C4-2B (cell line): ENCODE measurements at regions not wholly inside any gene's neighbourhood (a gene's known extent, or its start where the extent isn't known, plus 50 kb on each side); places are given as distances from the start of the nearest gene placed in this dataset.

Experiments
- H3K27ac ChIP-seq: fragments of 450-650 bp; 2 replicates; pipeline ENCODE4 v1.5.1; 2017
- ZFX ChIP-seq: fragments of 450-650 bp; IDR thresholded peaks from 2 replicates; pipeline ENCODE4 v1.6.1; 2017
- TF ChIP-seq, protein P1 (sequence below): fragments of 450-650 bp; conservative IDR thresholded peaks from 2 replicates; pipeline ENCODE4 v1.5.1; 2017; ENCODE audit warnings: mild to moderate bottlenecking

DNA sequence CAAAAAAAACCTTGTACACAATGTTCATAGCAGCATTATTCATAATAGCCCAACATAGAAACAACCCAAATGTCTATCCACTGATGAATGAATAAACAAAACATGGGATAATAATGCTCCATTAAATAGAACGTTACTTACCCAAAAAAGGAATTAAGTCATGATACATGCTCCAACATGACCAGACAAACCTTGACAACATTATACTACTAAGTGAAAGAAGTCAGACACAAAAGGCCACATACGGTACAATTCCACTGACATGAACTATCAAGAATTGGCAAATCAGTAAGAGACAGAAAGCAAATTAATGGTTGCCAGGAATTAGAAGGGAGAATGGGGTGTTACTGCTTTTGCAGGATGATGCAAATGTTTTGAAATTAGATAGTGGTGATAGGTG, 193.8 kb upstream of the SHISA6 start:
- TF ChIP-seq, protein P1, sequence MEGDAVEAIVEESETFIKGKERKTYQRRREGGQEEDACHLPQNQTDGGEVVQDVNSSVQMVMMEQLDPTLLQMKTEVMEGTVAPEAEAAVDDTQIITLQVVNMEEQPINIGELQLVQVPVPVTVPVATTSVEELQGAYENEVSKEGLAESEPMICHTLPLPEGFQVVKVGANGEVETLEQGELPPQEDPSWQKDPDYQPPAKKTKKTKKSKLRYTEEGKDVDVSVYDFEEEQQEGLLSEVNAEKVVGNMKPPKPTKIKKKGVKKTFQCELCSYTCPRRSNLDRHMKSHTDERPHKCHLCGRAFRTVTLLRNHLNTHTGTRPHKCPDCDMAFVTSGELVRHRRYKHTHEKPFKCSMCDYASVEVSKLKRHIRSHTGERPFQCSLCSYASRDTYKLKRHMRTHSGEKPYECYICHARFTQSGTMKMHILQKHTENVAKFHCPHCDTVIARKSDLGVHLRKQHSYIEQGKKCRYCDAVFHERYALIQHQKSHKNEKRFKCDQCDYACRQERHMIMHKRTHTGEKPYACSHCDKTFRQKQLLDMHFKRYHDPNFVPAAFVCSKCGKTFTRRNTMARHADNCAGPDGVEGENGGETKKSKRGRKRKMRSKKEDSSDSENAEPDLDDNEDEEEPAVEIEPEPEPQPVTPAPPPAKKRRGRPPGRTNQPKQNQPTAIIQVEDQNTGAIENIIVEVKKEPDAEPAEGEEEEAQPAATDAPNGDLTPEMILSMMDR: no peak
- TF ChIP-seq ZFX: no peak
- no peak overlapping the region for H3K27ac ChIP-seq

DNA sequence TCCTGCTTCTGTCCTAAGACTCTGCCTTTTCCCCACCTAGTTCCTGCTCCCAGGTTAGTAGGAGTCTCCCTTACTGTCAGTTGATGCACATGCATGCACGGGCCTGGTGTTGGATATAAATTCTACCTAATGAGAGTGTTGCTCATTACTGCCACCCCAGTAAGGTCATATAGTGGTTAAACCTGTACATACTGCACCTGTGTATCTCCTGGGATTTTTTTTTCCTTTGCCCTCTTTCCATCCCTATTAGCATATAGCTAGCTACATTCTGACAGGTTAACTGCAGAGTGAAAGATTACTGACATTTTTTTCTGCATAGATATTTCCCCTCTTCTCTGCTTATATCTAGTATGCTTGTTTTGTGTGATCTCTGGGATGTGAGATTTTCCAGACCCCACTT, 201.5 kb upstream of the PIRT start:
- no peak overlapping the region for H3K27ac ChIP-seq
- TF ChIP-seq, protein P1: peak; percentile 19
- no peak for TF ChIP-seq ZFX

DNA sequence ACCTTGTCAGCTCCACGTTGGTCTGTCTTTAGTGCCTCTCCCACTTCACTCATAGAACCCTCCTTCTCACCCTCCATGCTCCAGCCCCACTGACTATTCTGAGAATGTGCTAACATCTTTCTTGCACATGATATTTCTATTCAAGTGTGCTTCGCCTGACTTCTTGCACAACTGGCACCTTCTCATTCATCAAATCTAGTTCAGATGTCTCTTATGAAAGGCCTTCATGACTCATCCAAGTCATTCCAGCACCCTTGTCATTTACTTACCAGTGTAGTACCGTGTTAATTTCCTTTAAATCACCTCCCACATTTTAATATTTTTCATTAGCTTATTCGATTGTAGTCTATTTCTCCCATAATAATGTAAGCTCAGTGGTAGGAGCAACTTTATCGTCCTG, 197.8 kb upstream of the PIRT start:
- no peak overlapping the region for H3K27ac ChIP-seq
- TF ChIP-seq, protein P1: no peak
- no peak for TF ChIP-seq ZFX

DNA sequence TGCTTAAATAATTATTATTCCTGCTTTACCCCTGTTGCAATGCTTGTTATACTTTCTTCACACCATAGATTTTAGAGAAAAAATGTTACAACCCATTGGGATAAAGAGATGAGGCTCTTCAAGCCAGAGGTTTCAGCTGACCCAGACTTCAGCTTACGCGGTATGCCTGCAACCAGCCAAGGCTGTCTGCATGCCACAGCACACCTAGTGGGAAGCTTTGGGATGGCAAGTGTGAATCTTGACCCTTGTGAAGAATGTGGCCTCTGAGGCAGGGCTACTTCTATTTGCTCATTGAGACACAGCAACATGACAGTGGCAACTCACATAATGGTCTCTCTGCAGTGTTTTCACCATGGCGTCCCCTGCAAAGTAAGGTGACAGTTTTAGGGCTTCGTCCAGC, 193.9 kb upstream of the PIRT start:
- H3K27ac ChIP-seq: no peak overlapping the region
- TF ChIP-seq, protein P1: peak; percentile 51
- TF ChIP-seq ZFX: no peak

DNA sequence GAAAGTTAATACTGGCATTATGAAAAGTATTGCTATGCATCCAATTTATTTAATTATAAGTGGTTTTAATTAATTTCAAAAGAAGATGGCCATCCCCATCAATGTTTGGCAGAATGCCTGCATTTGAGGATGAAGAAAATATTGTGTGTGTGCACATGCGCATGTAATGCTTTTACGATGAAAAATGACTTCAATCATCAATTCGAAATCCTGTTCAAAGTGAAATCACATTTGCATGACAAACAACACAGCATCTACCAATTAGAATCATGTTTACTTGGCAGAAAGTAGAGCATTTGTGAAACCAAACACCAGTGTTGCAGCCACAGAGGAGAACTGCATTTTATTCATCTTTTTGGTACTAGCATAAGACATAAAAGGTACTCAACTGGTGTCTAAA, 191.9 kb upstream of the PIRT start:
- TF ChIP-seq ZFX: no peak
- TF ChIP-seq, protein P1: no peak

DNA sequence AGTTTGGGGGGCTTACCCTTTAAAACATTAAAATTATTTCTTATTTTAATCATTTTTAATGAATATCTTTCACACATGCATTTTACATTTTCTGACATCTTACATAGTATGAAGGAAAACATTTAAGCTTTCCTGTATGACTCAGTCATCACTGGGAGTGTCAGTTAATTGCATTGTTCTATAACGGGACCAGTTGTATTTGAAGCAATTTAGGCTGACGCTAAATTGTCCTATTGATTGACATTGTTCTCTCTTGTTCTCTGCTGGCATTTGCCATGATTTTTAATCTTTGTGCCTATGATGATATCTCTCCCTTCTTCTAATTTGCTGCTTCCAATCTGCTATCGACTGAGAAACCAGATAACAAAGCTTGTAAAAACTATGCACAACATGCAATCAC, 190.5 kb upstream of the PIRT start:
- no peak for TF ChIP-seq ZFX
- TF ChIP-seq, protein P1: no peak
- H3K27ac ChIP-seq: no peak overlapping the region

More for the DNA sequence above, 191.9 kb upstream of the PIRT start:
- H3K27ac ChIP-seq: no peak overlapping the region

DNA sequence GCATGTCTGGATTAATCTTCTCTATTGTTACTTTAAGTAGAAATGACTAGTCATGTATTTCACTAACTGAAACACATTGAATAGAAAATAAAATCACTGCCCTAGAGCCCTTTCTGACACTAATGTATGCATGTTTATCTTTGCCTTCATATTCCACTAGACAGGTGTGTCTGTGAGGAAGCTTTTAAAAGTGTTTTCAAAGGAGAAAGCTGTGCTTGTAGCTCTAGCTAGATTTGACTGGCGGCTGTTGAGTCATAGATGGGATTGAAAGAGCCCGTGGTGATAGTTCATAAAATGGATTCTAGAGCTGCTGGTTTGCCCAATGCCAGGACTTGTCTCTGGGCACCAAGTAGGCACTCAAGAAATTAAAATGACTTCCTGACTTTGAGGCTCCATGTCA, 189.0 kb upstream of the PIRT start:
- no peak for TF ChIP-seq ZFX
- TF ChIP-seq, protein P1: no peak
- H3K27ac ChIP-seq: no peak overlapping the region
